ENCODE measurements at regions not wholly inside any gene's neighbourhood (a gene's known extent, or its start where the extent isn't known, plus 50 kb on each side); places are given as distances from the start of the nearest gene placed in this dataset.
A peak's percentile ranks its signal among the peaks of the same experiment; 100 is the strongest.

- H3K36me3 ChIP-seq (ENCODE audit: control insufficient read depth, insufficient read depth, low read length), result no peaks in the 10 kb centered on the region
- ChIA-PET POLR2A (ENCODE audit: unreplicated experiment) (no interaction called here), CTCF (interaction anchor here (1.0 to 1.1 kb wide), 2 partner anchors 60 to 107 kb away, joined by 3 to 4 read pairs; no protein-coding TSS in a partner anchor)
- peak overlapping the region; percentile 91 for H2BK20ac ChIP-seq (ENCODE audit: low read depth, low read length)
- no peak overlapping the region for H3K4me2 ChIP-seq (ENCODE audit: low read depth, low read length)
- intact Hi-C loops (cut with micrococcal nuclease) (loop anchor here (2.0 kb wide), 1 partner anchor 70 kb away; no protein-coding TSS in a partner anchor), dilution Hi-C loops (cut with HindIII; ENCODE audit: low sequenced_read_pairs, unreplicated experiment) (no loop called here), in situ Hi-C loops (cut with MboI; ENCODE audit: low sequenced_read_pairs) (no loop called here)
- peak overlapping the region; percentile 45; the same call in 1 of the 2 replicates for H3K18ac ChIP-seq (ENCODE audit: low read depth, low read length)
- TF ChIP-seq MAZ (IDR thresholded peaks at IDR 0.05; ENCODE audit: borderline replicate concordance, low read depth, low read length), result no peak
- TF ChIP-seq POLR2A (IDR thresholded peaks at IDR 0.05; ENCODE audit: low read depth, low read length), result no peak
- TF ChIP-seq FOS (IDR thresholded peaks at IDR 0.05; ENCODE audit: low read depth, low read length), result no peak
- TF ChIP-seq BHLHE40 (IDR thresholded peaks at IDR 0.05; ENCODE audit: low read depth, low read length), result no peak
- no peak for TF ChIP-seq USF2 (IDR thresholded peaks at IDR 0.05; ENCODE audit: low read depth, low read length)
- no peak for TF ChIP-seq ELK1 (IDR thresholded peaks at IDR 0.05; ENCODE audit: borderline replicate concordance, low read depth, low read length)
- TF ChIP-seq MAFK (IDR thresholded peaks at IDR 0.05; ENCODE audit: low read depth, low read length), result no peak
- TF ChIP-seq RCOR1 (IDR thresholded peaks at IDR 0.05; ENCODE audit: insufficient replicate concordance, low read length), result no peak
- no peak for TF ChIP-seq CHD1 (IDR thresholded peaks at IDR 0.05; ENCODE audit: low read depth, low read length)
- no peak for TF ChIP-seq CTCF (conservative IDR thresholded peaks at IDR 0.05; ENCODE audit: low read depth, low read length)
- TF ChIP-seq SMC3 (IDR thresholded peaks at IDR 0.05; ENCODE audit: low read depth, low read length), result no peak
- TF ChIP-seq CEBPB (IDR thresholded peaks at IDR 0.05; ENCODE audit: low read depth, low read length), result no peak
- TF ChIP-seq RAD21 (IDR thresholded peaks at IDR 0.05; ENCODE audit: low read length), result no peak
- no peak for TF ChIP-seq MXI1 (IDR thresholded peaks at IDR 0.05; ENCODE audit: borderline replicate concordance, low read depth, low read length)
- peak overlapping the region; percentile 64 for H4K91ac ChIP-seq (ENCODE audit: insufficient read depth, low read depth, low read length)
- DNase-seq (no peak), ATAC-seq (ENCODE audit: low read depth) (no peak)
- H3K27me3 ChIP-seq (ENCODE audit: control insufficient read depth, insufficient read depth, low read length), result no peaks in the 10 kb centered on the region
- H3K9me3 ChIP-seq (ENCODE audit: control insufficient read depth, insufficient read depth, low read length), result no peaks in the 10 kb centered on the region
- H3K9me1 ChIP-seq (ENCODE audit: insufficient read depth, low read length), result peaks cover 15% of the 10 kb centered on the region
- no peak overlapping the region for H2AK9ac ChIP-seq (replicated peaks; ENCODE audit: low read depth, low read length, poor library complexity)
- H3K14ac ChIP-seq (replicated peaks; ENCODE audit: low read depth, low read length), result peak overlapping the region; percentile 35
- peak overlapping the region; percentile 65; the same call in 1 of the 2 replicates for H4K5ac ChIP-seq (ENCODE audit: low read depth, low read length)
- peak overlapping the region; percentile 36 for H2AFZ ChIP-seq (replicated peaks; ENCODE audit: low read length, poor library complexity)
- H2BK120ac ChIP-seq (ENCODE audit: low read depth, low read length), result peak overlapping the region; percentile 98
- H3K4me1 ChIP-seq (ENCODE audit: control insufficient read depth, insufficient read depth, low read length), result peaks cover 16% of the 10 kb centered on the region
- peak overlapping the region; percentile 7; the same call in 1 of the 2 replicates for H3K27ac ChIP-seq (ENCODE audit: insufficient read depth, low read length)
- BruUV-seq (replicated peaks), result no TSS peak
- H2BK5ac ChIP-seq (ENCODE audit: low read depth, low read length, poor library complexity, severe bottlenecking), result peak overlapping the region; percentile 99
- H3K56ac ChIP-seq (ENCODE audit: extremely low read depth, insufficient read depth, low read length), result peak overlapping the region; percentile 9; the same call in 1 of the 2 replicates
- H3K9ac ChIP-seq (ENCODE audit: low read depth, low read length), result no peak overlapping the region
- H2BK15ac ChIP-seq (ENCODE audit: low read depth, low read length), result peak overlapping the region; percentile 67
- WGBS, 2 experiments (ENCODE audit: extremely low coverage in 2 of 2, insufficient read length in 1 of 2), result no CpG with 5 or more reads among the region's 4 CpGs
- no peaks in the 10 kb centered on the region; a peak in 1 of 4 replicates for H3K79me1 ChIP-seq (ENCODE audit: low read depth in 1 of 2, low read length in 2 of 2)
- H2AK5ac ChIP-seq (ENCODE audit: low read depth, low read length), result peak overlapping the region; percentile 57
- peak overlapping the region; percentile 15 to 83; a peak in 2 of 4 replicates for H4K8ac ChIP-seq (ENCODE audit: low read depth in 2 of 2, low read length in 2 of 2)
- H3K23ac ChIP-seq (ENCODE audit: low read depth, low read length), result peak overlapping the region; percentile 40; the same call in 1 of the 2 replicates
- H4K20me1 ChIP-seq (ENCODE audit: insufficient read depth, low read length), result no peaks in the 10 kb centered on the region
- peak overlapping the region; percentile 90 for H3K4ac ChIP-seq (ENCODE audit: low read depth, low read length)
- no peak overlapping the region for H3K4me3 ChIP-seq (ENCODE audit: insufficient read depth, low read depth, low read length)
Observed at GRCh38 chr15:36359286-36359685, 220.1 kb upstream of the CDIN1 start.

All from IMR-90 (cell line).